H1 (cell line): ENCODE measurements at regions not wholly inside any gene's neighbourhood (a gene's known extent, or its start where the extent isn't known, plus 50 kb on each side); places are given as distances from the start of the nearest gene placed in this dataset.

Experiments used
- E2F6 ChIP-seq: IDR thresholded peaks from 2 replicates; pipeline ENCODE4 v1.6.1; 2012; ENCODE audit warnings: inconsistent platforms
- TAF1 ChIP-seq: IDR thresholded peaks from 2 replicates; pipeline ENCODE4 v1.6.1; 2011; ENCODE audit warnings: mild to moderate bottlenecking, low read depth, low read length

- no peak for TF ChIP-seq E2F6
- TF ChIP-seq TAF1 = no peak
Measured at GRCh38 chr4:177546745-177547144, 104.5 kb upstream of the AGA start (continued).
